ENCODE measurements at regions not wholly inside any gene's neighbourhood (a gene's known extent, or its start where the extent isn't known, plus 50 kb on each side); places are given as distances from the start of the nearest gene placed in this dataset.
"Not testable (repeated sequence)": the region's sequence is repeated elsewhere in the genome, so short reads cannot be mapped to it uniquely, and the experiment has no call there.

DNA sequence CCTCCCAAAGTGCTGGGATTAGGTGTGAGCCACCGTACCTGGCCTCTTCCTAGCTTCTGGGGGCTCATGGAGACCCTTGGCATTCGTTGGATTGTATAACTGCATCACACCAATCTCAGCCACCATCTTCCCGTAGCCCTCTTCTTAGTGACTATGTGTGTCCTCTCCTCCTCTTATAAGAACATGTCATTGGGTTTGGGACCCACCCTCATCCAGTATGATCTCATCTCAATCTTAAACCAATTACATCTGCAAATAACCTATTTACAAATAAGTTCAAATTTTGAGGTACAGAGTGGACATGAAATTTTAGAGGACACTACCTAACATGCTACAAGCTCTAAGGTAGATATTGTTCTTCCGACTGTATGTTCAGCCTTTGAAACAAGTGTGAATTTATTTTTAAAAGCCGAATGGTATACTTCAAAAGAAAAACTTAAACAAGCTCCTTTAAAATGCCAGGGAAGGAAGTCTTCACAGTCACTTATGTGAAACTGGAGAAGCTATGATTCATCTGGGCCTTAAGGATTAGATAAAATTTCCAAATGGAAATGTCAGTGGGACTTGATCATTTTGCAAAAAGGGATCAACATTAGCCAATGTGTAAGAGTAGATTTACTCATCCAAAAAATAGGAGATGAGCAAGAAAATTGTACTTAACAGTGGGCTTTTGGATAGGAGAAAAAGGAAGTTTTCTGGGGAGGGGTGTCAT, 225.7 kb downstream of the MEX3B start:
- no peak for DNase-seq

DNA sequence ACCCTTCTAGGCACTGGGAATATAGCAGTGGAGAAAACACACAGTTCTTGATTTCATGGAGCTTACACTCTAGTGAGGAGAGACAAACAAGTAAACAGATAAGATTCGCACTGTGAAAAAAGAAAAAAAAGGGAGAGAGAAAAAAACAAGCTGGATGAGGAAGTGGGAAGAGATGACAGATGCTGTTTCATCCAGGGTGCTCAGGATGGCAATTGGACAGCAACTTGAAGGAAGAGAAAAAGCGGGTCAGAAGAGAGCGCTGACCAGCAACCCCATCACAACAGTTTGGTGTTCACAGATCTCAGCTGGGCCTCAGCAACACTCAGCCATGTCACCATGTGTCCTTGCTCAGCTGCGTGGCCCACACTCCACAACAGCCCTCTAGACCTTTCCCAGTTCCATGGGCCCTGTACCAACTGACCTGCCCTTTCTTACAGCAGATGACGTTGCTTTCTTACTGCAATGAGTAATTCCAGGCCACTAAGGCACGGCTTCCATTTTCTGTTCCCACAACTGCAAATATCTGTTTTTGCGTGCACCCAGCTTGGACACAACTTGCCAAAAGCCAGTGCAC, 230.8 kb downstream of the MEX3B start:
- no peak for DNase-seq

DNA sequence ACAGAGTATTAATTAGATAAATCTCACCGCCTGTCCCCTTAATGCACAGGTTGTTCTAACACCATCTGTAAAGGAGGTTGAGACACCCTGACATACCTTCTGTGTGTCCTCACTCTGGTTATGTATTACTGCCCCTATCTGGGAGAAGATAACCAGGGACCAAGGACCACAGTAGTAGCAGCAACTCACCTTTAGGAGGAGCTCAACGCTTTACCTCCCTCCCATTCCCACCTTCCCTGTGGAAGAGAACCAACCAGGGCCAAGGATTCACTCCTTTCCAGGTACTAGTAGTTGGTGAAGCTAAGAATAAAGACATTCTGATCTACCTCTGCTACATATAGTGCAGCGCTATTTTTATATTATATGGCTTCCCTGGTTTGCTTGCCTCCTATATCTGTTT, 232.6 kb downstream of the MEX3B start:
- DNase-seq, result no peak

DNA sequence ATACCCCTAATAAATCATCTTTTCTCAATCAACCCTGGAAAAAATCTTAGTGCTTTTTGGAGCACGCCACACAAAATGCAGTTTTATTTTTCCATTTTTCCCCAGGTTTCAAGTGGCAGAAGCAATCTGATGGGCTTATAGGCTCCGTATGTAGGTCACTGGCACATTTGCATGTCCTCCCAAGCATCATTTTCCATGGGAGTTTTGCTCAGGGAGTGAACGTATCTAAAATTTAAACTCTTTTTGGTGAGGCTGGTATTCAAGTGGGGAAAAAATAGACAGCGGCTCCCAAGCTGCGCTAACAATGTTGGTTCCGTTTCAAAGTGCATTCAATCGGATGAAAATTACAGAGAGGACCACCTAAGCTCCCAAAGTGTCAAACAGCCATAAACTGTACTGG, 233.4 kb downstream of the MEX3B start:
- no peak for DNase-seq

DNA sequence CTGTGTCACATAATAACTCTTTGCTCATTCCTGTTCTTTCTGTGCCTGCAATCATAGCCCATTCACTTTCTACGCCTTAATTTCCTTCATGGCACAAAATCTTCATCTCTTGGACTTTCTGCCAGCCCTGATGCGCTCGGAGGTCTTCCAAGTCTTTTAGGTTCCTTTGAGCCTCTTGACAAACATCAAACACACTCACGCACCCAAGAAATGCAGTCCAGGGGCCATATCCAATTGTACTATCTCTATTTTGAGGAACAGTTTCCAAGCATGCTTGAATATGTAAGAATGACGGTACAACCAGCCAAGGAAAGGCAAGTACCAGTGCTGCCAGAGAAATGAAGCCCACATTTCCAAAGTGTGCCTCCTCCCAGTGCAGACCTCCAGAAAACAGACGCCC, 234.1 kb downstream of the MEX3B start:
- no peak for DNase-seq

DNA sequence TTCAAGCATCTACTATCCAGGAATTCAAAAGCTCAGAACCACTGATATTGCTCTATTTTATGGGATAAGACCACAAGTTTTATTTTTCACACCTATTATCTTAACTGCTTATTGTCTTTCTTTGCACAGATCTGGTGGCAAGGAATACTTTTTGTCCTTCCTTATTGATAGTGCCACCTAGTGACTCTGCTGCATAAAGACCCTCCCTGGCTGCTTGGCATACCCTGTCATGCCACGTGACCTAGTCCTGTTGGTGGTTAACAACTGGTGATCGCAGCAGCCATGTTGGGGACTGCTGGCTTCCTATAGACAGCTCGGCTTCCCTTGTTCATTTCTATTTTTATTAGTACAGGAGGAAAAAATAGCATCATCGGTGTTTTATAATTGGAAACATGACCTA, 236.3 kb downstream of the MEX3B start:
- DNase-seq, result no peak

DNA sequence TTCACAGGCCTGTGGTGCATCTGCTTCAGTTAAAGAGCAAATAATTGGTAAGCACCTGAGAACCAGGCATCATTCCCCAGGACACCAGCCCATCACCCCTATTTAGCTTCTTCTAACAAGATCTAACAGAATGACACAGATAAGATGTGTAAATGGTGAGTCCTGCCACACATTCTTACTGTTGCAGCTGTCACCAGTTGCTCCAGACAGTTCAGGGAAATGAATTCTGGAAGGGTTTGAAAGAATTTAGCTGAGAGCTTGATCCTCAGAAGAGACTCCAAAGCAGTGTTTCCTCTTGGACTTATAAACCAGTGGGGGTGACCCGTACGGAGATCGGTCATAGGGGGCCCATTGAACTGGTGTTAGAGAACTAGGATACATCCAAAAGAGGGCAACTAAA, 238.0 kb downstream of the MEX3B start:
- no peak for DNase-seq

DNA sequence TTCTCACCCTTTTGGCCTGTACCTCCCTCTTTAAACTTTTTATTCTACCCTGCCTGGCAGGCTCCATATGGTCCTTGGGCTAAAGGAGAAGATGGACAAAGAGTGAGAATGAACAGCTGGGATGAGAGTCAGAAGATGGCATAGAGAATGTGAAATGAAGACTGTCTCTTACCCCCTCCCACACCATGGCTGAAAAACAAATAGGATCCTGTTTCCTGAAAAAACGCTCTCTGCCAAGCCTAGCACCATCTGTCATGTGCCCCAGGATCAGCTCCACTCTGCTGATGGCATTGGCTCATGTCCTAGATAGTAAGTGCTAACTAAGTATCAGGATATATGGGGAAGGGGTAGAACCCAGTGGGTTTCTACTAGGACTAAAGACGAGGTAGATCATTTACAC, 238.6 kb downstream of the MEX3B start:
- no peak for DNase-seq

DNA sequence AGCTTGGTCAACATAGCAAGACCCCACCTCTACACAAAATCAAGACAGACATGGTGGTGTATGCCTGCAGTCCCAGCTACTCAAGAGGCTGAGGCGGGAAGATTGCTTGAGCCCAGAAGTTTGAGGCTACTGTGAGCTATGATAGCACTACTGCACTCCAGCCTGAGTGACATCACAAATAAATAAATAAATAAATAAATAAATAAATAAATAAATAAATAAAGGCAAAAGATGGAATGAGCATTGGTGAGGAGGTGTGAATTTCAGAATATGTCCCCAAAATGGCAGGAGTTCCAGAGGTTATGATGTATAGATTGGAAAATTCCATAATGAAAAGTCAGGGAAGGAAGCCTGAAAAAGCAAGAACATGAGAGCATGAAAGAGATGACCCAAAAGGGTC, 249.9 kb downstream of the MEX3B start:
- no peak for DNase-seq

DNA sequence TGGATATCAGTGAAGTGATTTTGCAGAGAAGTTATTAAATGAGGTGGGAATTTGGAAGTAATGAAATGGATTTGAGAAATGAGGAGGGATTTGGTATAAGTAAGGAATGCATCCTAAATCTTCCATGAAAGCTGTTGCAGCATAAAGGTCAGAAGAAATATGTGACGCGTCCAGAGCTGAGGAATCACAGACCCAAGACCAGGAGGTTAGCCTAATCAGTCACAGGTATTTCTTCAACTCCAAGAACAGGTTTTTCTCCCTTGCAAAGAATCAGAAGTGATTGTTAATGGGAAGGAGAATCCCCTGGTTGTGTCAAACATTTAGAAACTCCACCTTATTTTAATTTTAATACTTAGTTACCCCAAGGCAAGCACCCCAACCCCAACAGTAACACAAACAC, 253.2 kb downstream of the MEX3B start:
- no peak for DNase-seq

DNA sequence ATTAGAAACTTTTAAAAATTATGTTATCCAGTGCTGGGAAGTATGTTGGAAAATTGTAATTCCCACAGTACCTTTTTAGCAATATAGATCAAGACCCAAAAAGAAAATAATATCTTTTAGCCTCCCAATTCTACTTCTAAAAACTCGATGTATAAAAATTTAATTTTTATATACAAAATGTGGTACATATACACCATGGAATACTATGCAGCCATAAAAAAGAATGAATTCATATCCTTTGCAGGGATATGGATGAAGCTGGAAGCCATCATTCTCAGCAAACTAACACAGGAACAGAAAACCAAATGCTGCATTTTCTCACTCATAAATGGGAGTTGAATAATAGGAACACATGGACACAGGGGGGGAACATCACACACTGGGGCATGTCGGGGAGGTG, 254.5 kb downstream of the MEX3B start:
- DNase-seq, result not testable (repeated sequence)

DNA sequence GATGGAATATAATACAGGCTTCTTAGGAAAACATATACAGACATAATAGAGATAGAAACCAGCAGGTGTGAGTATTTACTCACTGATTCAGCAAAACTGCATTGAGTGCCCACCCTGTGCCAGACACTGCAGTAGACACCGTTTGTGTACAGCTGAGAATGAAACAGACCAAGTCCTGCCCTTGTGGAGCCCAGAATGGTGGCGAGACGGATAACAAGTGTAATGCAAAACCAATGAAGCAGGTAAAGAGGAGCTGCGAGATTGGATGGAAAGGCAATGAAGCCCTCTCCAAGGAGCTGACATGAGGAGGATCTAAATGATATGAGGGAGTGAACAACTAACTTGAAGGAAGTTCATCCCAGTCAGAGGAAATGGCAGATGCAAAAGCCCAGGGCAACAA, 256.4 kb downstream of the MEX3B start:
- DNase-seq, result no peak

DNA sequence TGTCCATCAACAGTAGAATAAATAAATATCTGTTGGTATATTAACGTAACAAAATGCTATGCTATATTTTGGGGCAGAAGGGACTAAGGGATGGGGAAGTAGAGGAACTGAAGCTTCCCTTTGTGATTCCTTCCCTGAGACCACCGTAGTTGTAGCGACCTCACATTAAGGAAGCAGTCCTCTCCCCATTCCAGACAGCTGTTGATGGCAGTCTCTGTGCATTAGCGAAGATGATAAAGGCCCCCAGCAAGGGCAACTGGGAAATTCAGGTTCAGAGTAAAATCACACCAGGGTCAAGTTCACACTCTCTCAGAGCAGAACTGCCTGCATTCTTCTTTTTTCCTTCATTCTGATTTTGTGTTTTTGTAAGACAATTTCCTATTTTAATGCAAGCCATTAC, 259.0 kb downstream of the MEX3B start:
- no peak for DNase-seq

DNA sequence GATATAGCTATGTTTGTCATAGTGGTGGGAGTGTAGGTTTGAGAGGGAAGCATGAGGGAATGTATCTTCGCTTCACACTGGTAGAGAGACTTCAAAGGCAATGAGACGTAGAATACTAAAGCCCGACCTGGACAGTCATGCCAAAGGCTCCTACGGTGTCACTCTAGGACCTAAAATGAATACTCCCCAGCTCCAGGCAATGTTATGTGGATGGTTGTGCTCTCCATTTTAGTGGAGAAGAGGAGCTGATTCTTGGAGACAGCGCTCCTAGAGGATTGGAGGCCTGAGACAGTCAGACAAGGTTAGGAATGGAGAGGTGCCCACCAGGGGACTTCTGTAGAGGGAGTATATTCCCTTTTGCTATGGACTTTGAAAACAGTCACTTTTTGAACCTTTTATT, 260.1 kb downstream of the MEX3B start:
- DNase-seq, result no peak

DNA sequence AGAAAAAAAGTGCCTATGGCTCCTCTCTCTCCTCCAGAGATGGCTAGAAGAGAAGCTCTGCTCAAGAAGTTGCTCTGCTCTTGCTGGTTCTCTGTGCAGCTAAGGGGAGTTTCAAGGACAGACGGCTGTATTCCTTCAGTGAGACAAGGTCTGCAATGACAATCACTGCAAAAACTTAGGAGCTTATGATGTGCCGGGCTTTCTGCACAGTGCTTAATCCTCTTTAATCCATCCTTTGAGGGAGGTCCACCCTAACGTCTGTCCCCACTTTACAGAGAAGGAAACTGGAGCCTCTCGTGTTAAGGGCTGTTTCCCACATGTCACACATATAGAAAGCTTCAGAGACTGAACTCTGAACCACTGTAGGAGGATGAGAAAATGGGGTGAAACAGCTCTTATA, 260.6 kb downstream of the MEX3B start:
- no peak for DNase-seq

DNA sequence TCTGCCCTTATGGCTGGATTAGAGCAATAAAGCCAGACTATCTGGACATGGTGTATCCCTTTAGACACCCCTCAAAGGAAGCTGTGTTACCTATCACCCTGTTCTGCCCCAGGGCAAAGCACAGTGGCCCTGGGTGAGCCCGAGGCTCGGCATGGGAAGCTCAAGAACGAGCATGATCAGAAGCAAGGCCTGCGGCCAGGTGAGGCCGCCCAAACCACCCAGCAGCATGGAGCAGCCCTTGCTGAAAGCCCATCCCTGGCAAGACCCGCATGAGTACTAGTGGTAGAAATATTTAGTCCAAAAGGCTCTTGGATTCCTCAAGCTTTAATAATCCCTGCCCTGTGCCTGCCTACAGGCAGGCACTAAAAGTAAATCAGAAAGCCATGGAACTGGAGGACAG, 261.1 kb downstream of the MEX3B start:
- no peak for DNase-seq

DNA sequence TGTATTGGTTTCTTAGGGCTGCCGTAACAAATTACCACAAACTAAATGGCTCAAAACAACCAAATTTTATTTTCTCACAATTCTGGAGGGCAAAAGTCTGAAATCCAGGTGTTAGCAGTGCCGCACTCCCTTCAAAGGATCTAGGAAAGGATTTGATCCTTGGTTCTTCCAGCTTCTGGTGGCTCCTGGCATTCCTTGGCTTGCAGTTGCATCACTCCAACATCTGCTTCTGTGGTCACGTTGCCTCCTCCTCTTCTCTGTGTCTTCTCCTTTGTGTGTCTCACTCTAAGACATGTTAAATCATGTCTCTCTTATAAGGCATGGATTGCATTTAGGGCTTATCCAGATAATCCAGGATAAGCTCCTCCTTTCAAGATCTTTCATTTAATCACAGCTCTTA, 262.2 kb downstream of the MEX3B start:
- no peak for DNase-seq

DNA sequence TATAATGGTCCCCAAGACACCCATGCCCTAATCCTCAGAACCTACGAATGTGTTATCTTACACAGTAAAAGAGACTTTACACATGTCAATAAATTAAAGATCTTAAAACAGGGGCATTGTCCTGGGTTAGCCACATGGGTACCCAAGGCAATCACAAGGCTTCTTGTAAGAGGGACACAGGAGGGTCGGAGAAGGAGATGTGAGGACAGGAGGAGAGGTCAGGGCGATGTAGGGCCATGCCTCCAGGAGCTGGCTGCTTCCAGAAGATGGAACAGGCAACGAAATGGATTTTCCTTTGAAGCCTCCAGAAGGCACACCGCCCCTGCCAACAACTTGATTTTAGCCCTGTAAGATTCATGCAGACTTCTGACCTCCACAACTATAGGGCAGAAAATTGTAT, 262.7 kb downstream of the MEX3B start:
- DNase-seq, result no peak

DNA sequence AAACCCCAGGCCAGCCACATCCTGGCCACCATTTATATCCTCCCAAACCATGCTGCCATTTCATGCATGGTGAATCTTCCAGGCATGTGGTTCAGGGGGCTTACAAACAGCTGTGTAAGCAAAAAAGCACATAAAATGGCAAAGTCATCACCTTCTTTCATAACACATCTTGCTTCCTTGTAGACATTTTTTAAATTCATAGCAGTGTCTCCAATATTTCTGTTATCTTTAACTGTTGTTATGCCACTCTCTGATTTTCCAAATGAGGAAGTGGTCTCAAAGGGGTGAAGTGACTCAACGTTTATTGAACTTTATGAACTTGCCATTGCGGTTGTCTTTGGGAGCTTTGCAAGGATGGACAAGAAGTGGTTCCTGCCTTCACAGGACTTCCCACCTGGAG, 264.4 kb downstream of the MEX3B start:
- DNase-seq, result no peak

DNA sequence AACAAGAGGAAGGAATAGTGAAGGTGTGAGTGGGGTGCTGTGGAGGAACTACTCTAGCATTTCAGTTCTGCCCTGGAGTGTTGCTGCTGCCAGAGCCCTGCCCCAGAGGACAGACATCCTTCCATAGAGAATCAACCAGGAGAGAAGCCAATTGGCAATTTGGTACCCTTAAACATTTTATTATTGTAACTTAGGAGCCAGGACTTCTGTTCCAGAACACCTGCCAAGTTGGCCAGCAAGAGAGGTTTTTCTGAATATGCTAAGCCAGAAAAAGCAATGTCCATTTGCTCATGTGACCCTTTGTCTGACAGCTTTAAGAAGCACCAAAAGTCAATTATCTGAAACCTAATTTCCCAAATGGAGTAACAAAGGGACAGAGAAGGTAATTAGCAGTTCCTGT, 264.9 kb downstream of the MEX3B start:
- no peak for DNase-seq

DNA sequence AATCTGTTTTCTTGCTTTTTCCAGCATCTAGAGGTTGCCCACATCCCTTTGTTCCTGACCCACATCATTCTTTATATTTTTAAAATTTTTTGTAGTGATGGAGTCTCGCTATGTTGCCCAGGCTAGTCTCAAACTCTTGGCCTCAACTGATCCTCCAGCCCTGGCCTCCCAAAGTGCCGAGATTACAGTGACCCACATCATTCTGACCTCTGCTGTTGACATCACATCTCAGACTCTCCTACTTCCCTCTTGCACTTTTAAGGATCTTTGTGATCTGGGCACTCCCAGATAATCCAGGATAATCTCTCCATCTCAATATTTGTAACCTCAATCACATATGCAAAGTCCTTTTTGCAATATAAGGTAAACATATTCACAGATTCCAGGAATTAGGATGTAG, 266.6 kb downstream of the MEX3B start:
- DNase-seq, result no peak

DNA sequence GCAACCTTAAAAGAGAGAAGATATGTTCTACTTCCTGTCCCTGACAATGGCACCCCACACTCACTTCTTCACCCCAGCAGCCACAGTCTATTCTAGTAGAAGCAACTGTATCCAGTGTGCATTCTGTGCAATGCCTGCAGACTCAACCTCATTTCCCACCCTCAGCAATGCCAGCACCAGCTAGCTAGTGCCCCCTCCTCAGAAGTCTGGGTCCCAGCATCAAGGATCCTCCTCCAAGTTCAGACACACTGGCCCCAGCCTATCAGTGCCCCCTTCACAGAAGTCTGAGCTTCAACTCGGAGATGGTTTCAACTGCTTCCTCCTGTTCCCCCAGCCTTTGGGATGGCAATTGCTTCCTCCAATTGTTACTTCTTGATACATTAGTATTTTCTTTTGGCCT, 268.3 kb downstream of the MEX3B start:
- DNase-seq, result no peak

DNA sequence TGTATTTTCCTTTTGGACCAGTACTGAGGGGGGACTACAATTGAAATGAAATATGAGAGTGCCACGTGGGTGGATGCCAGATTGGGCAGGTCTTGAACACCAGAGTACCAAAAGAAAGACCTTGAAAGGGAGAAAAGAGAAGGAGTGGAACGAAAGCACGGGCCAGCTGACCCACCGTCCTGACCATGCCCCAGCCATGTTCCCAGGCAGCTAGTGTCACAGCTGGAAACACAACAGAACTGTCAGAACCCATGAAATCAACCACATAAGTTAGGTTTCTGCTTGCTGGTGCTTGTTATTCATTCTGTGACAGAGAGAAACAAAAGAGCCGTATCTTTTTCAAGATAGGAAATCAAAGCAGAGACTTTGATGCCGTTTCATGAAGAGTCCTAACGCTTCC, 268.8 kb downstream of the MEX3B start:
- no peak for DNase-seq

DNA sequence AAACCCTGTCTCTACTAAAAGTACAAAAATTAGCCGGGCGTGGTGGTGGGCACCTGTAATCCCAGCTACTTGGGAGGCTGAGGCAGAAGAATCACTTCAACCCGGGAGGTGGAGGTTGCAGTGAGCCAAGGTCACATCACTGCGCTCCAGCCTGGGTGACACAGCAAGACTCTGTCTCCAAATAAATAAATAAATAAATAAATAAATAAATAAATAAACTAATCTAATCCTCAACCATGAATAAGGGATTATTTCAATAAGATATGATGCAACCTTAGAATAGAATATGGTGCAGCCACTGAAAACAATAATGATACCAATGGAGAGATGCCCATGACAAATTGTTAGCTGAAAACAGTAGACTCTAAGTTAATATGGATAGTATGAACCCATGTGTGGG, 270.0 kb downstream of the MEX3B start:
- DNase-seq, result not testable (repeated sequence)

DNA sequence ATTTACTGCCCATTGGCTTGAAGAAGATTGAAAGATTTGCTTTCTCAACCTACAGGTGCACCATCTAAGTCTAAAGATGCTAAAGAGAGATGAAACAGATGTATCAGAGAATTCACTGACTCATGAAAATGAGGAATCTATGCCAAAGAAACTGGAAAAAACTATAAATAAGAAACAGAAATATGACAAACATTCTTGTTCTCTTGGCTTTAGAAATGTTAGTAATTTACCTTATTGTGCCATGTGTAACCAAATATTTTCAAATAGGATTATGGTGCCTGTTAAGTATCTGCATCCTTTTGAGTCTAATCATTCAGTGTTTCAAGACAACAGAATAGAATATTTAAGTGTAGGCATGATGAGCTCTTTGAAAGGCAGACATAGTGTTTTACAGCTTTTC, 271.5 kb downstream of the MEX3B start:
- DNase-seq, result no peak
